Colonic mucosa (tissue), 4 donors: ENCODE measurements at regions not wholly inside any gene's neighbourhood (a gene's known extent, or its start where the extent isn't known, plus 50 kb on each side); places are given as distances from the start of the nearest gene placed in this dataset.

Experiments used
- DNase-seq: peaks from one replicate; pipeline ENCODE4 v3.0.0-alpha.2; 2020
- H3K27ac ChIP-seq: fragments of 200-600 bp; one replicate; pipeline ENCODE4 v1.8.0; 2021
- H3K27me3 ChIP-seq: fragments of 200-600 bp; one replicate; pipeline ENCODE4 v1.8.0; 2021
- H3K36me3 ChIP-seq: fragments of 200-600 bp; one replicate; pipeline ENCODE4 v1.8.0; 2021
- H3K4me1 ChIP-seq: fragments of 200-600 bp; one replicate; pipeline ENCODE4 v1.8.0; 2021; ENCODE audit warnings: mild to moderate bottlenecking
- H3K4me3 ChIP-seq: fragments of 200-600 bp; one replicate; pipeline ENCODE4 v1.8.0; 2021
- H3K9ac ChIP-seq, 2 donors: one replicate each; pipeline ENCODE4 v1.7.0; 2013; ENCODE audit warnings: control low read depth in 2 of 2, low read depth in 2 of 2, low read length in 2 of 2
- H3K9me3 ChIP-seq: fragments of 200-600 bp; one replicate; pipeline ENCODE4 v1.8.0; 2021
- CTCF ChIP-seq: fragments of 200-600 bp; IDR thresholded peaks from one replicate; pipeline ENCODE4 v1.8.0; 2022; ENCODE audit warnings: antibody characterized with exemption, mild to moderate bottlenecking
- intact Hi-C: fragments of 100-400 bp; cut with DNase I; formaldehyde crosslinking; loops from one replicate; pipeline ENCODE4 v1.14.1; 2022
- donor health status: healthy.
- donor health status: DM: no; HTN: no; CAD: no.
- donor health status: DM: no; HTN: no; CAD: no.

GRCh38 chr7:119514326-119514725 lies 758.6 kb upstream of the KCND2 start:
- DNase-seq = no peak
- Histone ChIP-seq H3K27ac (no peak overlapping the region), H3K27me3 (no peaks in the 10 kb centered on the region), H3K9me3 (no peaks in the 10 kb centered on the region), H3K9ac (no peak overlapping the region), H3K4me3 (no peak overlapping the region), H3K36me3 (no peaks in the 10 kb centered on the region), H3K4me1 (no peaks in the 10 kb centered on the region)
- intact Hi-C loops = no loop called here
- TF ChIP-seq CTCF = no peak

- Histone ChIP-seq H3K9ac (no peak overlapping the region), H3K27me3 (no peaks in the 10 kb centered on the region), H3K4me3 (no peak overlapping the region), H3K27ac (no peak overlapping the region), H3K36me3 (no peaks in the 10 kb centered on the region), H3K4me1 (no peaks in the 10 kb centered on the region), H3K9me3 (no peaks in the 10 kb centered on the region)
- intact Hi-C loops = no loop called here
- no peak for TF ChIP-seq CTCF
- DNase-seq = no peak
Measured at GRCh38 chr7:119515214-119515613, 757.8 kb upstream of the KCND2 start.

- H3K36me3 ChIP-seq = no peaks in the 10 kb centered on the region
- no peak for DNase-seq
- H3K4me1 ChIP-seq = no peaks in the 10 kb centered on the region
- H3K9ac ChIP-seq = no peak overlapping the region
- intact Hi-C loops = no loop called here
- no peak overlapping the region for H3K4me3 ChIP-seq
- no peaks in the 10 kb centered on the region for H3K27me3 ChIP-seq
- no peak for TF ChIP-seq CTCF
- no peaks in the 10 kb centered on the region for H3K9me3 ChIP-seq
- no peak overlapping the region for H3K27ac ChIP-seq
Measured at GRCh38 chr7:119515962-119516361, 757.0 kb upstream of the KCND2 start.

GRCh38 chr7:119522263-119522662 lies 750.7 kb upstream of the KCND2 start:
- no peaks in the 10 kb centered on the region for H3K9me3 ChIP-seq
- H3K27me3 ChIP-seq = no peaks in the 10 kb centered on the region
- no peak for DNase-seq
- intact Hi-C loops = no loop called here
- no peak for TF ChIP-seq CTCF
- H3K27ac ChIP-seq = no peak overlapping the region
- H3K36me3 ChIP-seq = no peaks in the 10 kb centered on the region
- H3K9ac ChIP-seq = no peak overlapping the region
- no peak overlapping the region for H3K4me3 ChIP-seq
- no peaks in the 10 kb centered on the region for H3K4me1 ChIP-seq

GRCh38 chr7:119522698-119523097 lies 750.3 kb upstream of the KCND2 start:
- Histone ChIP-seq H3K27me3 (no peaks in the 10 kb centered on the region), H3K27ac (no peak overlapping the region), H3K9ac (no peak overlapping the region), H3K9me3 (no peaks in the 10 kb centered on the region), H3K4me1 (no peaks in the 10 kb centered on the region), H3K36me3 (no peaks in the 10 kb centered on the region), H3K4me3 (no peak overlapping the region)
- no peak for DNase-seq
- no peak for TF ChIP-seq CTCF
- intact Hi-C loops = no loop called here

- H3K27me3 ChIP-seq = no peaks in the 10 kb centered on the region
- no peak overlapping the region for H3K4me3 ChIP-seq
- no peaks in the 10 kb centered on the region for H3K36me3 ChIP-seq
- TF ChIP-seq CTCF = no peak
- H3K9me3 ChIP-seq = no peaks in the 10 kb centered on the region
- no peak overlapping the region for H3K27ac ChIP-seq
- intact Hi-C loops = no loop called here
- H3K9ac ChIP-seq = no peak overlapping the region
- no peak for DNase-seq
- no peaks in the 10 kb centered on the region for H3K4me1 ChIP-seq
Measured at GRCh38 chr7:119545118-119545517, 727.9 kb upstream of the KCND2 start.
